Astrocyte of the spinal cord (primary cell): ENCODE measurements at regions not wholly inside any gene's neighbourhood (a gene's known extent, or its start where the extent isn't known, plus 50 kb on each side); places are given as distances from the start of the nearest gene placed in this dataset.
A peak's percentile ranks its signal among the peaks of the same experiment; 100 is the strongest.

Experiments used
- DNase-seq: peaks from one replicate; pipeline ENCODE4 v3.0.0; 2011; ENCODE audit warnings: low read depth, low spot score
- H3K4me3 ChIP-seq: 2 replicates; pipeline ENCODE4 v1.5.1; 2011; ENCODE audit warnings: low read depth, mild to moderate bottlenecking, low read length, moderate library complexity
- CTCF ChIP-seq: IDR thresholded peaks from 2 replicates; pipeline ENCODE4 v1.5.1; 2012; ENCODE audit warnings: low read depth, mild to moderate bottlenecking, low read length, inconsistent platforms
- in situ Hi-C: cut with HindIII; loops from 2 replicates; pipeline ENCODE4 v1.10.0; 2017; ENCODE audit warnings: low sequenced_read_pairs

- in situ Hi-C loops: no loop called here
- TF ChIP-seq CTCF: no peak
- peak; percentile 50 for DNase-seq
- H3K4me3 ChIP-seq: no peak overlapping the region
These were observed 121.2 kb downstream of the MTERF1 start for GRCh38 chr7:91759205-91759863.

- in situ Hi-C loops: no loop called here
- no peak overlapping the region for H3K4me3 ChIP-seq
- no peak for TF ChIP-seq CTCF
- DNase-seq: no peak
These were observed 112.7 kb downstream of the MTERF1 start for GRCh38 chr7:91767820-91768219.

GRCh38 chr7:91771394-91771793 is 109.1 kb downstream of the MTERF1 start:
- TF ChIP-seq CTCF: no peak
- DNase-seq: no peak
- no peak overlapping the region for H3K4me3 ChIP-seq
- in situ Hi-C loops: no loop called here

- peak; percentile 57 for DNase-seq
- in situ Hi-C loops: no loop called here
- no peak for TF ChIP-seq CTCF
- H3K4me3 ChIP-seq: no peak overlapping the region
These were observed 108.3 kb downstream of the MTERF1 start for GRCh38 chr7:91771921-91772815.

GRCh38 chr7:91776171-91776570 is 104.3 kb downstream of the MTERF1 start:
- no peak for DNase-seq
- no peak overlapping the region for H3K4me3 ChIP-seq
- in situ Hi-C loops: no loop called here
- TF ChIP-seq CTCF: no peak

- H3K4me3 ChIP-seq: no peak overlapping the region
- TF ChIP-seq CTCF: no peak
- in situ Hi-C loops: no loop called here
- no peak for DNase-seq
These were observed 103.0 kb downstream of the MTERF1 start for GRCh38 chr7:91777522-91777921.
